ENCODE measurements at regions not wholly inside any gene's neighbourhood (a gene's known extent, or its start where the extent isn't known, plus 50 kb on each side); places are given as distances from the start of the nearest gene placed in this dataset.
A peak's percentile ranks its signal among the peaks of the same experiment; 100 is the strongest.

- FAIRE-seq (no peak), DNase-seq (ENCODE audit: insufficient read length, low spot score) (no peak)
- no peak for TF ChIP-seq SPI1 (IDR thresholded peaks at IDR 0.05; ENCODE audit: low read depth, low read length)
- TF ChIP-seq PAX5 (IDR thresholded peaks at IDR 0.05; ENCODE audit: insufficient read depth, low read length, severe bottlenecking) = no peak
- no peak for TF ChIP-seq TAF1 (IDR thresholded peaks at IDR 0.05; ENCODE audit: low read depth, low read length)
- TF ChIP-seq POLR2AphosphoS5 (IDR thresholded peaks at IDR 0.05; ENCODE audit: low read depth, low read length) = no peak
- TF ChIP-seq POLR2A (IDR thresholded peaks at IDR 0.05; ENCODE audit: low read depth, low read length) = no peak
- TF ChIP-seq POU2F2 (IDR thresholded peaks at IDR 0.05; ENCODE audit: low read depth, low read length) = no peak
These were observed 248.5 kb upstream of the LMO3 start for GRCh38 chr12:16854465-16854864.

GRCh38 chr12:16849473-16849872, 243.5 kb upstream of the LMO3 start:
- no peak for DNase-seq (ENCODE audit: insufficient read length, low spot score)
- FAIRE-seq = no peak
- TF ChIP-seq TAF1 (IDR thresholded peaks at IDR 0.05; ENCODE audit: low read depth, low read length) (no peak), POLR2AphosphoS5 (IDR thresholded peaks at IDR 0.05; ENCODE audit: low read depth, low read length) (no peak), PAX5 (IDR thresholded peaks at IDR 0.05; ENCODE audit: insufficient read depth, low read length, severe bottlenecking) (no peak), POU2F2 (IDR thresholded peaks at IDR 0.05; ENCODE audit: low read depth, low read length) (no peak), POLR2A (IDR thresholded peaks at IDR 0.05; ENCODE audit: low read depth, low read length) (no peak), SPI1 (IDR thresholded peaks at IDR 0.05; ENCODE audit: low read depth, low read length) (no peak)

- DNase-seq (ENCODE audit: insufficient read length, low spot score) = no peak
- no peak for FAIRE-seq
- TF ChIP-seq POU2F2 (IDR thresholded peaks at IDR 0.05; ENCODE audit: low read depth, low read length) (no peak), PAX5 (IDR thresholded peaks at IDR 0.05; ENCODE audit: insufficient read depth, low read length, severe bottlenecking) (no peak)
These were observed 238.9 kb upstream of the LMO3 start for GRCh38 chr12:16844875-16845274.

- DNase-seq (ENCODE audit: insufficient read length, low spot score) (no peak), FAIRE-seq (peak; percentile 43)
- TF ChIP-seq PAX5 (IDR thresholded peaks at IDR 0.05; ENCODE audit: insufficient read depth, low read length, severe bottlenecking) (no peak), POLR2AphosphoS5 (IDR thresholded peaks at IDR 0.05; ENCODE audit: low read depth, low read length) (no peak), POU2F2 (IDR thresholded peaks at IDR 0.05; ENCODE audit: low read depth, low read length) (no peak), TAF1 (IDR thresholded peaks at IDR 0.05; ENCODE audit: low read depth, low read length) (no peak), POLR2A (IDR thresholded peaks at IDR 0.05; ENCODE audit: low read depth, low read length) (no peak), SPI1 (IDR thresholded peaks at IDR 0.05; ENCODE audit: low read depth, low read length) (no peak)
These were observed 227.5 kb upstream of the LMO3 start for GRCh38 chr12:16833376-16834015.

GRCh38 chr12:16828891-16829290, 222.9 kb upstream of the LMO3 start:
- FAIRE-seq (no peak), DNase-seq (ENCODE audit: insufficient read length, low spot score) (no peak)
- TF ChIP-seq SPI1 (IDR thresholded peaks at IDR 0.05; ENCODE audit: low read depth, low read length) (no peak), POLR2AphosphoS5 (IDR thresholded peaks at IDR 0.05; ENCODE audit: low read depth, low read length) (no peak), POU2F2 (IDR thresholded peaks at IDR 0.05; ENCODE audit: low read depth, low read length) (no peak), POLR2A (IDR thresholded peaks at IDR 0.05; ENCODE audit: low read depth, low read length) (no peak), PAX5 (IDR thresholded peaks at IDR 0.05; ENCODE audit: insufficient read depth, low read length, severe bottlenecking) (no peak), TAF1 (IDR thresholded peaks at IDR 0.05; ENCODE audit: low read depth, low read length) (no peak)

- no peak for FAIRE-seq
- no peak for DNase-seq (ENCODE audit: insufficient read length, low spot score)
These were observed 201.8 kb upstream of the LMO3 start for GRCh38 chr12:16807731-16808130.

GRCh38 chr12:16796168-16796567, 190.2 kb upstream of the LMO3 start:
- FAIRE-seq (no peak), DNase-seq (ENCODE audit: insufficient read length, low spot score) (no peak)
- TF ChIP-seq PAX5 (IDR thresholded peaks at IDR 0.05; ENCODE audit: insufficient read depth, low read length, severe bottlenecking) (no peak), POU2F2 (IDR thresholded peaks at IDR 0.05; ENCODE audit: low read depth, low read length) (no peak), POLR2A (IDR thresholded peaks at IDR 0.05; ENCODE audit: low read depth, low read length) (no peak), TAF1 (IDR thresholded peaks at IDR 0.05; ENCODE audit: low read depth, low read length) (no peak), SPI1 (IDR thresholded peaks at IDR 0.05; ENCODE audit: low read depth, low read length) (no peak), POLR2AphosphoS5 (IDR thresholded peaks at IDR 0.05; ENCODE audit: low read depth, low read length) (no peak)

More at GRCh38 chr12:16807731-16808130, 201.8 kb upstream of the LMO3 start:
- TF ChIP-seq SPI1 (IDR thresholded peaks at IDR 0.05; ENCODE audit: low read depth, low read length) (no peak), PAX5 (IDR thresholded peaks at IDR 0.05; ENCODE audit: insufficient read depth, low read length, severe bottlenecking) (no peak), POLR2AphosphoS5 (IDR thresholded peaks at IDR 0.05; ENCODE audit: low read depth, low read length) (no peak), TAF1 (IDR thresholded peaks at IDR 0.05; ENCODE audit: low read depth, low read length) (no peak), POU2F2 (IDR thresholded peaks at IDR 0.05; ENCODE audit: low read depth, low read length) (no peak), POLR2A (IDR thresholded peaks at IDR 0.05; ENCODE audit: low read depth, low read length) (no peak)

- no peak for FAIRE-seq
- no peak for TF ChIP-seq SPI1 (IDR thresholded peaks at IDR 0.05; ENCODE audit: low read depth, low read length)
- no peak for TF ChIP-seq TAF1 (IDR thresholded peaks at IDR 0.05; ENCODE audit: low read depth, low read length)
- TF ChIP-seq PAX5 (IDR thresholded peaks at IDR 0.05; ENCODE audit: insufficient read depth, low read length, severe bottlenecking) = no peak
- no peak for TF ChIP-seq POU2F2 (IDR thresholded peaks at IDR 0.05; ENCODE audit: low read depth, low read length)
- TF ChIP-seq POLR2A (IDR thresholded peaks at IDR 0.05; ENCODE audit: low read depth, low read length) = no peak
- no peak for TF ChIP-seq POLR2AphosphoS5 (IDR thresholded peaks at IDR 0.05; ENCODE audit: low read depth, low read length)
- DNase-seq (ENCODE audit: insufficient read length, low spot score) = no peak
These were observed 183.3 kb upstream of the LMO3 start for GRCh38 chr12:16789204-16789790.

- FAIRE-seq = no peak
- TF ChIP-seq TAF1 (IDR thresholded peaks at IDR 0.05; ENCODE audit: low read depth, low read length) (no peak), SPI1 (IDR thresholded peaks at IDR 0.05; ENCODE audit: low read depth, low read length) (no peak), POLR2A (IDR thresholded peaks at IDR 0.05; ENCODE audit: low read depth, low read length) (no peak), PAX5 (IDR thresholded peaks at IDR 0.05; ENCODE audit: insufficient read depth, low read length, severe bottlenecking) (no peak), POU2F2 (IDR thresholded peaks at IDR 0.05; ENCODE audit: low read depth, low read length) (no peak), POLR2AphosphoS5 (IDR thresholded peaks at IDR 0.05; ENCODE audit: low read depth, low read length) (no peak)
- no peak for DNase-seq (ENCODE audit: insufficient read length, low spot score)
These were observed 182.7 kb upstream of the LMO3 start for GRCh38 chr12:16788506-16789203.
